Activated CD4-positive, alpha-beta T cell treated with anti-CD3 and anti-CD28 coated beads, Interleukin-2, amount 10 ng/mL, durations not matched to agents 24 days and 14 days (primary cell): ENCODE measurements at regions not wholly inside any gene's neighbourhood (a gene's known extent, or its start where the extent isn't known, plus 50 kb on each side); places are given as distances from the start of the nearest gene placed in this dataset.
"Not testable (repeated sequence)": the region's sequence is repeated elsewhere in the genome, so short reads cannot be mapped to it uniquely, and the experiment has no call there.

ENCODE experiments used
- DNase-seq: peaks from one replicate; pipeline ENCODE4 v3.0.0; 2022
- H3K27ac Mint-ChIP-seq: one replicate; pipeline ENCODE4 v1.8.0; 2022; ENCODE audit warnings: mild to moderate bottlenecking, mixed read lengths
- H3K27me3 Mint-ChIP-seq: one replicate; pipeline ENCODE4 v1.8.0; 2022; ENCODE audit warnings: mixed read lengths
- H3K36me3 Mint-ChIP-seq: one replicate; pipeline ENCODE4 v1.8.0; 2022; ENCODE audit warnings: low read depth, mild to moderate bottlenecking, mixed read lengths
- H3K4me1 Mint-ChIP-seq: one replicate; pipeline ENCODE4 v1.8.0; 2021; ENCODE audit warnings: mixed read lengths
- H3K4me3 Mint-ChIP-seq: one replicate; pipeline ENCODE4 v1.8.0; 2022; ENCODE audit warnings: mild to moderate bottlenecking, moderate library complexity, mixed read lengths
- H3K9me3 Mint-ChIP-seq: one replicate; pipeline ENCODE4 v1.8.0; 2021; ENCODE audit warnings: mixed read lengths
- intact Hi-C: fragments of 100-400 bp; cut with micrococcal nuclease; formaldehyde crosslinking; loops from one replicate; pipeline ENCODE4 v1.15.1; 2023

- H3K27me3 Mint-ChIP-seq, DNase-seq, H3K4me1 Mint-ChIP-seq, H3K9me3 Mint-ChIP-seq, H3K4me3 Mint-ChIP-seq, intact Hi-C loops, H3K36me3 Mint-ChIP-seq: not testable (repeated sequence)
- peak overlapping the region; percentile 40 for H3K27ac Mint-ChIP-seq
Observed at GRCh38 chr2:87651589-87651988, 96.3 kb upstream of the PLGLB2 start.

GRCh38 chr2:87653373-87653772 lies 94.5 kb upstream of the PLGLB2 start:
- H3K4me3 Mint-ChIP-seq, H3K9me3 Mint-ChIP-seq, H3K4me1 Mint-ChIP-seq, H3K27ac Mint-ChIP-seq, intact Hi-C loops, H3K27me3 Mint-ChIP-seq, H3K36me3 Mint-ChIP-seq, DNase-seq: not testable (repeated sequence)

DNA sequence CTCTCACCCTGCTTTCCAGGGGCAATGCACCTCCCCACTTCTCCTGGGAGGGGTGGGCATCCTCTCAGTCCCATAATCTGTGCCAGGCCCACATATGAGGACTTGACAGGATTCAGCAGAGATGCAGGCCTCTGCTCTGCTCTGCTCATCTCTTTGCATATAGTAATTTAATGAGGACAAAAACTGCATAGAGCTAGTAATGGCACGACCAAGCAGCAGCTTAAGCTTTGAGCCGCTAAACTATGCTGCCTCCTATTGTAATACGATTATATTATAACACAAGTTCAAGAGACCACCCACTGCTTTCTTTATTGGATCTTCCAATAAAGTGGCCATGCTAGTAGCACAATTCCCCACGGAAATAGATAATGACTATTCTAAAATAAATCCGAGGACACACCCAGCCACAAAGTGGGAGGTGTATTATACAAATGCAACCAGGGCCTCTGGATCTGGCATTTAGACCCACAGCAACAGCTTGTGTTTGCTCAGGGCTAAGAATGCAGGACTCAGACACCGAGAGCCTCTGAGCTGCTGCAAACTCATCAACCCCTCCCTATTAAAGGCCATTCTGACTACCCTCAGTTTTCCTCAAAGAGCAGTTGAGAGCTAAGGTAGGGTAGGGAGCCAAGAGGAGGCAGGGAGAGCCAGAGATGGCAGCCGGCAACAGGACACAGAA lies 93.6 kb upstream of the PLGLB2 start:
- H3K4me1 Mint-ChIP-seq, H3K27me3 Mint-ChIP-seq, H3K9me3 Mint-ChIP-seq, DNase-seq, H3K36me3 Mint-ChIP-seq, intact Hi-C loops, H3K27ac Mint-ChIP-seq, H3K4me3 Mint-ChIP-seq: not testable (repeated sequence)

GRCh38 chr2:87657915-87658314 lies 90.0 kb upstream of the PLGLB2 start:
- H3K4me3 Mint-ChIP-seq, H3K4me1 Mint-ChIP-seq, H3K27me3 Mint-ChIP-seq, H3K36me3 Mint-ChIP-seq, intact Hi-C loops, H3K9me3 Mint-ChIP-seq: not testable (repeated sequence)
- peak; percentile 73 for DNase-seq
- H3K27ac Mint-ChIP-seq: peak overlapping the region; percentile 65

- H3K9me3 Mint-ChIP-seq, DNase-seq, H3K4me3 Mint-ChIP-seq, H3K27me3 Mint-ChIP-seq, intact Hi-C loops, H3K36me3 Mint-ChIP-seq, H3K4me1 Mint-ChIP-seq: not testable (repeated sequence)
- H3K27ac Mint-ChIP-seq: peak overlapping the region; percentile 57
Observed at GRCh38 chr2:87658357-87658756, 89.5 kb upstream of the PLGLB2 start.

GRCh38 chr2:87658976-87659375 lies 88.9 kb upstream of the PLGLB2 start:
- H3K4me3 Mint-ChIP-seq, H3K4me1 Mint-ChIP-seq, H3K36me3 Mint-ChIP-seq, DNase-seq, H3K27me3 Mint-ChIP-seq, intact Hi-C loops, H3K9me3 Mint-ChIP-seq, H3K27ac Mint-ChIP-seq: not testable (repeated sequence)

DNA sequence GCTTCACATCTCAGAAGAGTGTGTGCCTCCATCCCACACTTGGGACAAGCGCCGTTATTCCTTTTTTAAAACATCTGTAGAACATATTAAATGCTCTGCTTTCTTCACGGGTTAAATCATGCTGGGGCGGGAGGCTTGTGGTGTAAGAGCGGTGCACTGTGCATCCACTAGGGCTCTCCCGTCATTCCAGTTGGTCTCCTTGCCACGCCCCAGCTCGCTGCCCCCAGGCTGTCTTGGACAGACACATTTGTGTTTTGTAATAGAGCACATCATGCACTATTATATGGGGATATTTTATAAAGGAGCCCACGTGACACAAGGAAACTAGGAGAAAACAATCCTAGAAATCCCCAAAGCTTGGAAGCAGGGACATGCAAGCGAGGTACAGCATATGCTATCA lies 87.7 kb upstream of the PLGLB2 start:
- H3K27ac Mint-ChIP-seq: peak overlapping the region; percentile 58
- H3K4me3 Mint-ChIP-seq, DNase-seq, intact Hi-C loops, H3K4me1 Mint-ChIP-seq, H3K9me3 Mint-ChIP-seq, H3K36me3 Mint-ChIP-seq, H3K27me3 Mint-ChIP-seq: not testable (repeated sequence)

DNA sequence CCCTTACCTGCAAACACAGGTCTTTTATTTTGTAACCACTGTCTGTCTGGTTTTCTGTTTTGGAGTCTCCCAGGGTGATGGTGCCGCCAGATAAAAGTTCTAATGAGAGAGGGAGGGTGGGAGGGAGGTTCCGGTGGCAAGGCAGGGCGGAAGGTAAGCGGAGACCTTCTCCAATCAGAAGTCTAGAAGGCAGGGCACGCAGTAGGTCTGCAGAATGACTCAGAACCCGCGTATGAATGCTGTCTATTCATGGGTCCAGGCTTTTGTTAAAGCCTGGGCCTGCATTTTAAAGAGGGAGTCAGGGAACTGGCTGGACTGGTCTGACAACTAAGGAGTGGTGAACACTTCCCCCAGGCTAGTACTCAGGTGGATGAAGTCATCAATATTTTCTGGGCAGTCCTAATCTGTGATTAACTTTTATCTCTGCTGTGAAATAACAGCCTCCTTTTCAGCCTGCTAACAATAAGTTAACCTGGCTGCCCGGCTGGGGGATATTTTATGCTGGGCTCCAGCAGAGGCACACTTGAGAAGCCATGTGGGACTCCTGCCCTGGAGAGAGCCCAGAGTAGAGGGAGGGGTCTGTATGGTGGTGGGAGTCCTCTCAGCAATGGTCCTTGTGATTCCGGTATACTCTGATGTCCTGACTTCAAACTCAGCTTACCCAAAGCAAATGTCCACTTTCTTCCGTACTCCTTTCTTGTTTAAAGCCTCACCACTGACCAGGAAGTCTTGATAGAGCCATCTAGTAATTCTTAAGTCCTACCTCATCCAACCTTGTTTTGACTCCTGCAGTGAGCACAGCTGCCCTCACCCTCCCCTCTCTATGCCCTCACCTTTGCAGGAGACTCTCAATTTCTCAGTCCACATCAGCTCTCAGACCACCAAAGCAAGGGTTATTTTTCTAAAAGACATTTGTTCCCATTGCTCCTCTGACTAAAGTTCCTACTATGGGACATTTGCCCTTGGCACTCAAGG lies 85.3 kb upstream of the PLGLB2 start:
- H3K9me3 Mint-ChIP-seq, DNase-seq, H3K4me1 Mint-ChIP-seq, H3K36me3 Mint-ChIP-seq, H3K27me3 Mint-ChIP-seq, H3K4me3 Mint-ChIP-seq, H3K27ac Mint-ChIP-seq, intact Hi-C loops: not testable (repeated sequence)

DNA sequence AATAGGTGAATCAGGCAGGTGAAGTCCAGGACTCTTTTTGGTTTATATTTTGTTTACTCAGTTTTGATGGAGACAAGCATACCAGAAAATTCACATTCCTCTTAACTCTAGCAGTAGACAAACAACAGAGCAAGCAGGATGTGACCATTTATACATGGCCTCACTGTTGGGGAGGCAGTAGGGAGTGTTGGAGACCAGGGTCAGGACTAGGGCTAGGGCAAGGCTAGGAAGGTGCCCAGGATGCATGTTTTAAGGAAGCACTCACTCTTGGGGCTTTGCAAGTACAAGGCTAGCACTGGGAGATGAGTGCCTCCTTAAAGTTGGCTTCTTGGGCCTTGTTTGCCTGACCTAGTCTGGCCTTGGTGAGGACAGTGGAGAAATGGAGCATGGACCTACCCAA lies 84.5 kb upstream of the PLGLB2 start:
- H3K27ac Mint-ChIP-seq, H3K9me3 Mint-ChIP-seq, H3K36me3 Mint-ChIP-seq, H3K27me3 Mint-ChIP-seq, H3K4me3 Mint-ChIP-seq, H3K4me1 Mint-ChIP-seq, intact Hi-C loops, DNase-seq: not testable (repeated sequence)

DNA sequence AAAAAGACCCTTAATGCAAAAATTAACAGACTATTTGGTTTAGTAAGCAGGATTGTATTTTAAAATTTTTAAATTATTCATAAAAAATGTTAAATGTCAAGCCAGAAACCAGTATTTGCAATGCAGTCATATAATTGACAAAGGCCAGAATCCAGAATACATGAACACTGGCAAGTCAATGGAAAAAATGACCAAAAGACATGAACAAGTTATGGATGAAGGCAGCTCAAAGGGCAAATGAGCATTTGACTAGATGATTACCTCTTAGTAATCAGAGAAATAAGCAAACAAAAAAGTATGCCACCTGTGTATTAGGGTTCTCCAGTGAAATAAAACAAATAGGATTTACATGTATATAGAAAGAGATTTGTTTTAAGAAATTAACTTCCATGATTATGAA lies 80.9 kb upstream of the PLGLB2 start:
- H3K27me3 Mint-ChIP-seq, H3K27ac Mint-ChIP-seq, H3K4me1 Mint-ChIP-seq, H3K36me3 Mint-ChIP-seq, H3K4me3 Mint-ChIP-seq, H3K9me3 Mint-ChIP-seq, DNase-seq, intact Hi-C loops: not testable (repeated sequence)

DNA sequence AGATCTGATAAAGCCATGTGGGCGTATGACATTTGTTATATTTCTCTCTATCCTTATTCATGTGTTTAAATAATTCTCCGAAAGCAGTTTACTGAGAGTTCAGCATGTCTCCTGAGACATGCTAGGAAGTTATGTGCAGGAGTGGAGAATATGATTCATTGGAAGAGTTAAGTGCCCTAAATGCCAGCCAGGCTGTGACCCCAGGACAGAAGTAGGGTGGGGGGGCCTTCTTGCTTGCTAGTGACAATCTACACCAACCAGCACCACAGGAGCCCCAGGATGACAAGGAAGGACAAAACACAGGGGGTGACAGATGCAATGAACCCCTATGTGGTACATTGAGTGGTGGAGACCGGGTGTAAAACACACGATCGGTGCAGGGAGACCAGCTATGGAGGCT lies 79.5 kb upstream of the PLGLB2 start:
- H3K4me3 Mint-ChIP-seq, intact Hi-C loops, DNase-seq, H3K9me3 Mint-ChIP-seq, H3K27ac Mint-ChIP-seq, H3K36me3 Mint-ChIP-seq, H3K27me3 Mint-ChIP-seq, H3K4me1 Mint-ChIP-seq: not testable (repeated sequence)

- H3K4me1 Mint-ChIP-seq, intact Hi-C loops, H3K27me3 Mint-ChIP-seq, H3K9me3 Mint-ChIP-seq, H3K4me3 Mint-ChIP-seq, H3K36me3 Mint-ChIP-seq, DNase-seq, H3K27ac Mint-ChIP-seq: not testable (repeated sequence)
Observed at GRCh38 chr2:87669633-87670231, 78.2 kb upstream of the PLGLB2 start.

DNA sequence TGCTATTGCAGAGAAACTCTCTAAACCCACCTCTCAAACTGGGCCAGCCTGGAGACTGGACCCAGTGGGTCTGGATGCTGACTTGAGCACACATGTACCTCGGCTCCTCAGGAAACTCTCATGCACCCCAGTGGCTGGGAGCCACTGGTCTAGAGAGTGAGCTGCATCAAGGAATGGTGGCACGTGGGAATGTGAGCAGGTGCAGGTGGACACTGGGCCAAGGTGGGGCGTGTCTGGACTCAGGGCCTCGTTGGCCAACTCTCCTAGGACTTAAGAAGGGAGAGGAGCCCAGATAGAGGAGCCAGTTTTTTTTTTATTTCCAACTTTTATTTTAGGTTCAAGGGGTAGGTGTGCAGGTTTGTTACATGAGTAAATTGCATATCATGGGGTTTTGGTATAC lies 75.5 kb upstream of the PLGLB2 start:
- H3K9me3 Mint-ChIP-seq, H3K4me1 Mint-ChIP-seq, intact Hi-C loops, H3K27ac Mint-ChIP-seq, H3K36me3 Mint-ChIP-seq, H3K27me3 Mint-ChIP-seq, H3K4me3 Mint-ChIP-seq: not testable (repeated sequence)
- DNase-seq: peak; percentile 40

GRCh38 chr2:87674729-87675128 lies 73.2 kb upstream of the PLGLB2 start:
- H3K36me3 Mint-ChIP-seq, H3K4me3 Mint-ChIP-seq, H3K4me1 Mint-ChIP-seq, H3K27ac Mint-ChIP-seq, H3K9me3 Mint-ChIP-seq, intact Hi-C loops, H3K27me3 Mint-ChIP-seq: not testable (repeated sequence)
- DNase-seq: peak; percentile 30
